ENCODE measurements at regions not wholly inside any gene's neighbourhood (a gene's known extent, or its start where the extent isn't known, plus 50 kb on each side); places are given as distances from the start of the nearest gene placed in this dataset.

- Mint-ChIP-seq H3K4me3 (no peak overlapping the region), H3K27me3 (ENCODE audit: insufficient read depth, low read depth) (peaks cover 2% of the 10 kb centered on the region)
- H3K9me3 ChIP-seq (ENCODE audit: low read depth) = no peaks in the 10 kb centered on the region
Observed at GRCh38 chrX:46375831-46376230, 169.4 kb downstream of the ZNF674 start.

GRCh38 chrX:46374371-46374770 is 170.8 kb downstream of the ZNF674 start:
- H3K4me1 Mint-ChIP-seq = peaks cover 8% of the 10 kb centered on the region
- H3K27me3 Mint-ChIP-seq (ENCODE audit: insufficient read depth, low read depth) = no peaks in the 10 kb centered on the region
- no peaks in the 10 kb centered on the region for H3K36me3 Mint-ChIP-seq
- H3K4me3 Mint-ChIP-seq = no peak overlapping the region
- Histone ChIP-seq H3K4me1 (peaks cover 13% of the 10 kb centered on the region), H3K4me3 (no peak overlapping the region), H3K27me3 (no peaks in the 10 kb centered on the region), H3F3A (ENCODE audit: low read depth) (no peaks in the 10 kb centered on the region), H4K20me1 (ENCODE audit: low read depth) (no peaks in the 10 kb centered on the region), H3K4me2 (no peak overlapping the region), H3K27ac (no peak overlapping the region), H3K36me3 (no peaks in the 10 kb centered on the region), H2AFZ (replicated peaks) (no peak overlapping the region), H3K9me3 (ENCODE audit: low read depth) (no peaks in the 10 kb centered on the region), H3K79me2 (ENCODE audit: low read depth) (no peaks in the 10 kb centered on the region), H3K9ac (no peak overlapping the region)
- no peak for TF ChIP-seq EZH2 (IDR thresholded peaks at IDR 0.05)
- TF ChIP-seq EZH2phosphoT487 (IDR thresholded peaks at IDR 0.05) = no peak
- no peak overlapping the region for H3K27ac Mint-ChIP-seq
- DNase-seq (ENCODE audit: low spot score) = no peak
- peaks cover 6% of the 10 kb centered on the region for H3K9me3 Mint-ChIP-seq

More at GRCh38 chrX:46375831-46376230, 169.4 kb downstream of the ZNF674 start:
- no peaks in the 10 kb centered on the region for H3K79me2 ChIP-seq (ENCODE audit: low read depth)
- no peak overlapping the region for H3K27ac ChIP-seq
- no peak for DNase-seq (ENCODE audit: low spot score)
- TF ChIP-seq CTCF (IDR thresholded peaks at IDR 0.05) = no peak
- TF ChIP-seq EZH2phosphoT487 (IDR thresholded peaks at IDR 0.05) = no peak
- no peak for TF ChIP-seq EZH2 (IDR thresholded peaks at IDR 0.05)
- no peaks in the 10 kb centered on the region for H3K27me3 ChIP-seq
- no peaks in the 10 kb centered on the region for H3F3A ChIP-seq (ENCODE audit: low read depth)
- no peak overlapping the region for H3K4me3 ChIP-seq
- no peaks in the 10 kb centered on the region for H3K36me3 ChIP-seq
- H3K9ac ChIP-seq = no peak overlapping the region
- no peaks in the 10 kb centered on the region for H4K20me1 ChIP-seq (ENCODE audit: low read depth)
- H3K36me3 Mint-ChIP-seq = no peaks in the 10 kb centered on the region
- peak overlapping the region; percentile 43 for H3K27ac Mint-ChIP-seq
- H3K4me2 ChIP-seq = no peak overlapping the region
- no peak overlapping the region for H2AFZ ChIP-seq (replicated peaks)
- peaks cover 8% of the 10 kb centered on the region for H3K4me1 Mint-ChIP-seq
- peaks cover 6% of the 10 kb centered on the region for H3K9me3 Mint-ChIP-seq
- peaks cover 13% of the 10 kb centered on the region for H3K4me1 ChIP-seq

GRCh38 chrX:46367491-46367890 is 177.7 kb downstream of the ZNF674 start:
- Histone ChIP-seq H3K4me1 (peaks cover 9% of the 10 kb centered on the region), H3K79me2 (ENCODE audit: low read depth) (no peaks in the 10 kb centered on the region), H3K4me2 (no peak overlapping the region), H3K9me3 (ENCODE audit: low read depth) (no peaks in the 10 kb centered on the region), H4K20me1 (ENCODE audit: low read depth) (no peaks in the 10 kb centered on the region), H3K27ac (peak overlapping the region; percentile 59), H2AFZ (replicated peaks) (no peak overlapping the region), H3F3A (ENCODE audit: low read depth) (peaks cover 21% of the 10 kb centered on the region), H3K27me3 (no peaks in the 10 kb centered on the region), H3K4me3 (no peak overlapping the region), H3K36me3 (no peaks in the 10 kb centered on the region), H3K9ac (no peak overlapping the region)
- H3K4me3 Mint-ChIP-seq = no peak overlapping the region
- H3K9me3 Mint-ChIP-seq = peaks cover 5% of the 10 kb centered on the region
- no peaks in the 10 kb centered on the region for H3K4me1 Mint-ChIP-seq
- H3K36me3 Mint-ChIP-seq = no peaks in the 10 kb centered on the region
- no peak overlapping the region for H3K27ac Mint-ChIP-seq
- no peak for DNase-seq (ENCODE audit: low spot score)
- no peak for TF ChIP-seq EZH2 (IDR thresholded peaks at IDR 0.05)
- H3K27me3 Mint-ChIP-seq (ENCODE audit: insufficient read depth, low read depth) = peaks cover 4% of the 10 kb centered on the region

GRCh38 chrX:46366381-46367207 is 178.6 kb downstream of the ZNF674 start:
- Histone ChIP-seq H3K4me3 (no peak overlapping the region), H3K4me2 (no peak overlapping the region), H3K9me3 (ENCODE audit: low read depth) (no peaks in the 10 kb centered on the region), H3K4me1 (peaks cover 9% of the 10 kb centered on the region), H3K9ac (no peak overlapping the region), H2AFZ (replicated peaks) (no peak overlapping the region), H3K27ac (peak overlapping the region; percentile 59), H3K79me2 (ENCODE audit: low read depth) (no peaks in the 10 kb centered on the region), H3K36me3 (no peaks in the 10 kb centered on the region), H3F3A (ENCODE audit: low read depth) (peaks cover 21% of the 10 kb centered on the region), H3K27me3 (no peaks in the 10 kb centered on the region), H4K20me1 (ENCODE audit: low read depth) (no peaks in the 10 kb centered on the region)
- Mint-ChIP-seq H3K36me3 (no peaks in the 10 kb centered on the region), H3K27me3 (ENCODE audit: insufficient read depth, low read depth) (peaks cover 4% of the 10 kb centered on the region), H3K27ac (no peak overlapping the region), H3K4me1 (no peaks in the 10 kb centered on the region), H3K4me3 (no peak overlapping the region), H3K9me3 (peaks cover 5% of the 10 kb centered on the region)
- peak; percentile 5 for DNase-seq (ENCODE audit: low spot score)
- TF ChIP-seq EZH2phosphoT487 (IDR thresholded peaks at IDR 0.05) (no peak), CTCF (IDR thresholded peaks at IDR 0.05) (no peak), EZH2 (IDR thresholded peaks at IDR 0.05) (no peak)

All from neural progenitor cell (in vitro differentiated cells).